GM21381 (cell line): ENCODE measurements at regions not wholly inside any gene's neighbourhood (a gene's known extent, or its start where the extent isn't known, plus 50 kb on each side); places are given as distances from the start of the nearest gene placed in this dataset.

ENCODE experiments used
- ATAC-seq: cut with Tn5 transposase; IDR thresholded peaks from one replicate; pipeline ENCODE4 v1.9.1; 2021; ENCODE audit warnings: mild to moderate bottlenecking, moderate library complexity; ENCODE audit not compliant: unreplicated experiment

DNA sequence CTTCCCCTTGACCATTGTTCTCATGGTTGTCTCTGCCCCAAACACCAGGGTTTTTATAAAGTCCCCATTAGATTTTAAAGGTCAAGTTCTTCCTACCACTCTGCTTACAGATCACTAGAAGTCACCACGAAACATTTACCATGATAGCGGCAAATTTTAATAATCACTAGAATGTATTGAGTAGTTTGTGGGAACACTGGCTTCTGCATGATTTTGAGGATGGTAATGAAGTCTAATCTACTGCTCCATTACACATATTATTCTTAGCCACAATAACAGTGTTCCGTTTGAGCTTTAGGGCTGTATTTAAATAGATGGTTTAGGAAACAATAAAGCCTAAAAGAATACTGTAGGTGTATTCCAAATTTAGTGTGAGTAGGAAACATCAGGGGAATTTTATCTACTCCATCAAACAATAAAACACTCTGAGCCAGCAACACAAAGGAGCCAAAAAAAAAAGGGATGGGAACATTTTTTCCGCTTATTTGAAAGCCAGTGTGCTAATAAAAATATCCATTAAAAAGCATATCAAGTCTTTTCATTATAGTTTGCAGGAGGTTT lies 49.7 kb downstream of the KLF12 start:
- ATAC-seq = no peak

DNA sequence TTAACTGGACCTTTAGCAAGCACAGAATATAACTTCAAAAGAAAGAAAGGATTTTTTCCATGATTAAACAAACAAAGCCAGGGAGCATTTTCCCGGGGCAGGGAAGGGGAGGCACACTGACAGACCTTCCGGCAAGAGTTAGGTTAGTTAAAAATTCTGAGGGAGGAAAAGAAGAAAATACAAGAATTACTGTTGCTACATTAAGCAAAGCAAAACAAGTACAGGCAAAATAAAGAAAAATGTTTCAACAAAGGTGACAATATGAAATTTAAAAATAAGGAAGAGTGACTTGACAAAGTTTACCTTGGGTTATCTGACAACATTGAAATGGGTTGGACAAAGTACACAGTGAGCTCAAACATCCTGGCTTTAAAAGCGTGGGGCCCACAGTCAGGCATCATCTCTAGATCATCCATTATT lies 51.5 kb downstream of the KLF12 start:
- no peak for ATAC-seq

DNA sequence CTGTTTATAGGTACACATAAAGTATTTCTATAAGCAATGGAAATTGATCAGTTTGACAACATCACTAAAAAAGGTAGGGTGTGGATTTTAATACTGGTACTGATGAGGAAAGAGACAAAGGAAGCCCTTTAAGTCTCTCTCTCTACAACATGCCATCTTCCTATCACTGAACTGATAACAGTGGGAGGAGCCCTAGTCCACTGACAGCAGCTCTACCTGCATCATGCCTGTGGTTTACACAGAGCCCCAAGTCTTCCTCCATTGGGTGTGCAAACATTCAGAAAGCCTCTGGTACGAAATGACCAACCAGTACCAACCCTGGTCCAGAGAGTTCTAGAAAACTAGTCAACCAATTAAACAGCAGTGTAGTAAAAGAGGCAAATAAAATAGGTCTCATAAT lies 53.4 kb downstream of the KLF12 start:
- ATAC-seq = no peak

GRCh38 chr13:74077792-74078191 lies 56.4 kb downstream of the KLF12 start:
- no peak for ATAC-seq

GRCh38 chr13:74077375-74077774 lies 56.8 kb downstream of the KLF12 start:
- ATAC-seq = no peak

DNA sequence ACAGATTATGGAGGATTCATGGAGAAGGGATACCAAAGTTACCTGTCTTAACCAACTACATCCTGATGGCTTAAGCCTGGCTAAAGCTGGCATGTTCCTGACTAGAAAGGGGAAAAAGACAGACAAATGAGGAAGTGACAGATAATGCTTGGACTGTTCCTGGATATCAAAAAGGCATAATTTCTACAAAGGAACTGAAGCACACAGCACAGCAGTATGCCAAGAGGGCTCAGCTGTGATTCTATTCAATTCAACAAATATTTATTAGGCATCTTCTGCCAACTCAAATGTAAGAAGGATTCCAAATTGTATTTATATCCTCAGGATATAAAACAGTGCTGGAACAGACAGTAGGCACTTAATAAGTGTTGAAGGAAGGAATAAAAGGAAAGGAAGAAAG lies 59.5 kb downstream of the KLF12 start:
- no peak for ATAC-seq

DNA sequence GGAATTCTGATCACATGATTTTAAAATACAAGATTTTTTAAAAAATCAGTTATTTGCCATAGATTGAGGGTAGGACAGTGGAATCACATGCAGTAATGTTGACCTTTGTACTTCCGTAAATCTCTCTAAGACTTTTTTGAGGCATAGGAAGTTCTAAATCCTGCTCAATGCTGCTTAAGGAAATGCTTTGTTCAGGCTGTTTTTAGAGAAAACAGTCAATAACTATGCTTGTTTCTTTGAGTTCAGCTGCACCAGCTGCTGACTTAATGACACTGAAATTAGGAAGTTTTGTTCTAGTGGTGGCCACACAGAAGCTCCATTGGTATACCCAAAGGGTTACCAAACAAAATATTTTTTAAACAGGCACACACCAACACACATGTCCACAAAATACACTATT lies 60.9 kb downstream of the KLF12 start:
- no peak for ATAC-seq

DNA sequence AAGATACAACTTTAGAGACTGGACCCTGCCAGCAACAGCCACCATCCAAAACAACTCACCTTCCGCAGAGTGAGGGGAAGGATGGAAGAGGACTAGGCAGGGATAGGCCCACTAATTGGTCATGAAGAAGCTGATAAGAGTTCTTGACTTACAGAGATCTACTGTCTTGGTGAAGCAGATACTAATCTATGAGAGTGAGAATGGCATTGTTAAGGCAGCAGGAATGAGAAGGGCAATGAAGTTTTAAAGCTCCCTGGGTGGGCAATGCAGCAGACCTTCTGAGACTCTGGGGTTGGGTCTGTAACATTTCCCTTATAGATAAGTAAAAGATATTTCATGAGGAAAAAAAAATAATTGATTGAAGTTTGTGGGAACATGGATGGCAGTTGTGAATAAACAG lies 63.7 kb downstream of the KLF12 start:
- ATAC-seq = no peak

- ATAC-seq = peak; percentile 60
These were observed 64.1 kb downstream of the KLF12 start for GRCh38 chr13:74070065-74070464.

DNA sequence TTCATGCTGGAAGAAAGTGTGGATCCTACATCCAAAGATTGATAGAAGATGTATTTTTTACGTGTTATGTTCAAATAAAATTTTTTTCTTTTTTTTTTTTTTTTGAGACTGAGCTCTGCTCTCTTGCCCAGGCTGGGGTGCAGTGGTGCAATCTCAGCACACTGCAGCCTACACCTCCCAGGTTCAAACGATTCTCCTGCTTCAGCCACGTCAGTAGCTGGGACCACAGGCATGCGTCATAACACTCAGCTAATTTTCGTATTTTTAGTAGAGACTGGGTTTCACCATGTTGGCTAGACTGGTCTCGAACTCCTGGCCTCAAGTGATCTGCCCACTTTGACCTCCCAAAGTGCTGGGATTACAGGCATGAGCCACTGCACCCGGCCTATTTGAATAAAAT lies 65.7 kb downstream of the KLF12 start:
- no peak for ATAC-seq

- no peak for ATAC-seq
These were observed 66.4 kb downstream of the KLF12 start for GRCh38 chr13:74067818-74068217.

- ATAC-seq = no peak
These were observed 67.3 kb downstream of the KLF12 start for GRCh38 chr13:74066937-74067336.

- ATAC-seq = no peak
These were observed 69.3 kb downstream of the KLF12 start for GRCh38 chr13:74064805-74065312.

DNA sequence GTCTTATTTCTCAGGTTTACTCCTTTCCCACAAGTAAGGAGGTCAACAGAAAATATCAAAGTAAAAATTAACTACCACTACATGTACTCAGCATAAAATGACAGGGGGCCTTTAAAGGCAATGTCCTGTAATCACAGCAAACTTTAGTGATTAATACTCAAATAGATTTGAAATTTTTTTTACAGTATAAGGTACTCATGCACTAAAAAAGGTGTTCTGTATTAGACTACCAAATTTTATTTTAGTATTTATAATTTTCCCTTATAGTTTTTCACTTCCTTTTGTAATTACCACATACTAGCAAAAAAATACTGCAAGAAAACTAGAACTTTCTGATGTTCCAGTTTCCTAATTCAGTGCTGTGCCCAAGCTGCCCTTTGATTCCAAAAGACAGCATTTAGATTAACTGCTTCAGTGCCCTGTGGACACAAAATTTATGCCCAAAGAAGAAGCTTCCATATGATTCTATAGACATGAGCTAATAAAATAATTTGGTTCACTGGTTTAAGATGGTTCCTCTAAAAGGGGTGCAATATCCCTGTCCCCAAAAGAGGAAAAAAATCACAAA lies 70.6 kb downstream of the KLF12 start:
- no peak for ATAC-seq

DNA sequence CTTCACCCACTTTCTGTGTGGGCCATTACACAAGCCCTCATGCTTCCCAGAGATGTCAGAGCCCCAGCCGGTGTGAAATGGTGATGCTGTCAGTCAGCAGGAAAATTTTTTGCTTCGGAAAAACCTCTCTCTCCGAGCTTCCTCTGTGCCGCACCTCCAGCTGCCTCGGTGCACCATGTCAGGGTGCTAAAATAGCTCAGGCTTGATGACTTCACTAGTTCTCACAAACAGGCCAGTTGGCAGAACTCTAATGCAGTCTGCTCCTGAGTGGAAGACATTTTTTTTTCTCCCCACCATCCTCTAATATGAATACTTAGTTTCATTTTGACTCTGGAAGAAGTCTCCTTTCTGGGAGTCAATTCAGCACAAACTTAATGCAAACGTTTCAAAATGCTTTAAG lies 71.3 kb downstream of the KLF12 start:
- ATAC-seq = peak; percentile 79

- ATAC-seq = peak; percentile 66
These were observed 72.1 kb downstream of the KLF12 start for GRCh38 chr13:74061926-74062595.

DNA sequence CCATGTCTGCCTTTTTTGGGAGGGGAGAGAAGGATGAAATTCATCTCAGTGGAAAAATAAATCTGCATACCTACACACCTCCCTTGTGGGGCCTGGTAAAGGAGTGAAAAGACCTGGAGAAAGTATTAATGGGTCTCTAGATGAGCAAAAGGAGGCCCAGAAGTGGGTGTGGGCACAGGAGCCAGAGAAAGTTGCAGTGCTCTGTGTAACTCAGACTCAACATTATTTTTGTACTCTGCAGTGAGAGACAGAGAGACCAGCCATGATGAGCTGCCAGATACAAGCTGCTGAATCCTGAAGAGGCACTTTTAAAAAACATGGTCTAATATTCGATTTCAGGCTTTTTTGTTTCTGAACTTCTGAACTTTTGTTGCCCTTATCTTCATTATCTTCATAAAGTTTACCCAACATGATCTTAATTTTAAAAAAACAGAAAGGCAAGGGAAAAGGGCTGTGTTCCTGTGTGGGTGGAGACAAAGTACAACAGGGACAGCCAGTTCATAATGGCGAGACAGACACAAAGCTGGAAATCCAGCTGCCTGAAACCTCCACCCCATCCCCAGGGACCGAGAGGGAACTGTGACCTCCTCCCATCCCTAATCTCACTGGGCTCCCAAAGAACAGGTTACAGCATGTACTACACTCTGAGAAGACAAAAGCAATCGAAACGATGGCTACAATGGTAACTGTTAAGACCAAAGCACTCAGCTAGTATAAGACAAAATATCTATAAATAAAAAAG lies 77.2 kb downstream of the KLF12 start:
- ATAC-seq = no peak

GRCh38 chr13:74052402-74052928 lies 81.7 kb downstream of the KLF12 start:
- ATAC-seq = no peak

DNA sequence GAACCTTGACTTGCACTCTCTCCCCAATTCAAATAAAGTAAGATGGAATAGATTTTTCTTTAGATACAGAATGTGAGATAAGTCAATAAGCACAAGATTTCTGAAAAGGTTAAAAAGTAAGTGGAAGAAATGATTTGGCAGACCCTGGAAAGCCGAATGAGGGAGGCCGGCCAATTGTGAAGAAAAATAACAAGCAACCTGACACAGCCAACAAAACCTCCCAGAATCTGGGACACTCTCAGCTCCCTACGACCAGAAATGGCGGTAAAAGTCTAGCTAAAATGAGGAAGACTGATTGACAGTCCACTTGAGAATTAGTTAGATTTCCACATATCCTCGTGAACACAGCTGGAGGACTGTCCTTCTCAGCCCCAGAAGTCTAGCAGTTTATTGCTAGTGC lies 85.4 kb downstream of the KLF12 start:
- no peak for ATAC-seq

GRCh38 chr13:74047931-74048600 lies 86.1 kb downstream of the KLF12 start:
- no peak for ATAC-seq

DNA sequence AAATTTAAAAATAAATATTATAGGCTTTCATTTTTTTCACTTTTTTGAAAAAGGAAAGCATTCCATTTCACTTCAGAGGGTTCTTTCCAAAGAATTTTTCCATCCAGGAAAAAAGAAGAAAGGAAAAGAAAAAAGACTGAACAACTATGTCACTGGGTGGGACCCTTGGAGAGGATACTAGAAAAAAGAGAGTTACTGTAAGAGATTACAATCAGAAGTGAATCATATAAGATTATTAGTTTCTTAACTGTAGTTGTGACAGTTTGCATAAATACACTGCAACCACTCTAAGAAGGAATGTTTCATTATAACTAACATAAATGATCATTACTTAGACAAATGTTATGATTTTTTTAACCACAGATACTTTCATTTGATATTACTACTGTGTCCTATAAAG lies 87.8 kb downstream of the KLF12 start:
- ATAC-seq = no peak
